ENCODE measurements at regions not wholly inside any gene's neighbourhood (a gene's known extent, or its start where the extent isn't known, plus 50 kb on each side); places are given as distances from the start of the nearest gene placed in this dataset.

DNA sequence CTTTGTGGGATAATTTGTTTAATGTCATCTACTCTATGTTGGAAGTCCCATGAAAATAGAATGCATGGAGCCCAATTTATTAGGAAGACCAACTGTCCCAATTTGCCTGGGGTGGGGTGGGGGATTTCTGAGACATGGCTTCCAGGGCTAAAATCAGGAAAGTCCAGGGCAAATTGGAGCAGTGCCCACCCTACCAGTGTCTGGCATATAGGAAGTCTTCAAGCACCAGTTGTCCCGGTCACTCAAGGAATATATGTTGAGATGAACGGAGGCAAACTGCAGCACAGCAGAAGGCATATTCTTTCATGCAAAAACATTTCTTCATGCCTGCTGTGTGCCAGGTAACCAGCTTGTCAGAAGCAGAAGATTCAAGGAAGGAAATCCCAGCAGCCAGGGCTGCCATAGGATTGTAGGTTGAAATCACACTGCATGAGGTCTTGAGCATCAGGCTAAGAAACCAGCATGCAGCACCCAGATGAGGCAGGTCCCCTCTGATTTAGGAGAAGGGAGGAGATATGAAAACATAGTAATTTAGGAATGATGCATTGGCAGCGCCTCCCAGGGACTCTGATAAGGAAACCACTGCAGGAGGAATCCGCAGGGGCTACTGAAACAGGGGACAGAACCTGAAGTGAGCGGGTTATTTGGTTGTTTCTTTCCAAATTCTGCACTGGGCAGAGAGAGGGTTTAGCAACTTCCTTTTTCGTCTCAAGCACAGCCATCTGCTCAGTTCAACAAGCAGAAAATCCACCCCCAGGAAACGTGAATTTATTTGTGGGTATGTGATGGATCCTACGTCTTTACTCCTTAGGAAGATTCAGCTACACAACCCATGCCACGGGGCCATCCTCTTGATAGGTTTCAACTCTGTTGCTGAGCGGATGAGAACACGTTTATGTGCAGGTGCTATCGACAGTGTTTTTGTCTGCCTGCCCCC, 112.6 kb upstream of the CPEB4 start:
- no peaks in the 10 kb centered on the region for H3K27me3 ChIP-seq (ENCODE audit: low read length)
- peak overlapping the region; percentile 25 for H3K4me2 ChIP-seq (ENCODE audit: low read depth, low read length, poor library complexity, severe bottlenecking)
- H3K4me3 ChIP-seq (ENCODE audit: low read length): no peak overlapping the region
- peaks cover 23% of the 10 kb centered on the region for H3K4me1 ChIP-seq (ENCODE audit: low read length)
- no peak overlapping the region for H3K27ac ChIP-seq (ENCODE audit: low read length)
- no peaks in the 10 kb centered on the region for H3K9me2 ChIP-seq (replicated peaks; ENCODE audit: insufficient read depth, low read length)
- H3K36me3 ChIP-seq (ENCODE audit: insufficient read depth, low read length): no peaks in the 10 kb centered on the region
- H3K79me2 ChIP-seq (ENCODE audit: low read length): no peaks in the 10 kb centered on the region
- peak overlapping the region; percentile 55; the same call in 1 of the 2 replicates for H2AFZ ChIP-seq (ENCODE audit: low read length)
- no peak overlapping the region for H3K9ac ChIP-seq (ENCODE audit: low read length)
- no peaks in the 10 kb centered on the region for H4K20me1 ChIP-seq (ENCODE audit: insufficient read depth, low read depth, low read length)
- H3K9me3 ChIP-seq (ENCODE audit: low read length): no peaks in the 10 kb centered on the region
- DNase-seq: peak; percentile 47

GRCh38 chr5:173777149-173777548, 111.0 kb upstream of the CPEB4 start:
- H2AFZ ChIP-seq (ENCODE audit: low read length): no peak overlapping the region
- H3K9me3 ChIP-seq (ENCODE audit: low read length): no peaks in the 10 kb centered on the region
- DNase-seq: no peak
- H3K27me3 ChIP-seq (ENCODE audit: low read length): no peaks in the 10 kb centered on the region
- H3K9ac ChIP-seq (ENCODE audit: low read length): no peak overlapping the region
- no peak overlapping the region for H3K4me3 ChIP-seq (ENCODE audit: low read length)
- H3K4me2 ChIP-seq (ENCODE audit: low read depth, low read length, poor library complexity, severe bottlenecking): no peak overlapping the region
- no peaks in the 10 kb centered on the region for H4K20me1 ChIP-seq (ENCODE audit: insufficient read depth, low read depth, low read length)
- no peaks in the 10 kb centered on the region for H3K9me2 ChIP-seq (replicated peaks; ENCODE audit: insufficient read depth, low read length)
- no peak overlapping the region for H3K27ac ChIP-seq (ENCODE audit: low read length)
- no peaks in the 10 kb centered on the region for H3K36me3 ChIP-seq (ENCODE audit: insufficient read depth, low read length)
- H3K79me2 ChIP-seq (ENCODE audit: low read length): no peaks in the 10 kb centered on the region
- H3K4me1 ChIP-seq (ENCODE audit: low read length): peaks cover 27% of the 10 kb centered on the region

- Histone ChIP-seq H3K9me3 (ENCODE audit: low read length) (no peaks in the 10 kb centered on the region), H3K27me3 (ENCODE audit: low read length) (no peaks in the 10 kb centered on the region), H3K9me2 (replicated peaks; ENCODE audit: insufficient read depth, low read length) (no peaks in the 10 kb centered on the region), H3K36me3 (ENCODE audit: insufficient read depth, low read length) (no peaks in the 10 kb centered on the region), H4K20me1 (ENCODE audit: insufficient read depth, low read depth, low read length) (no peaks in the 10 kb centered on the region), H3K4me3 (ENCODE audit: low read length) (no peak overlapping the region), H2AFZ (ENCODE audit: low read length) (no peak overlapping the region), H3K9ac (ENCODE audit: low read length) (no peak overlapping the region), H3K4me1 (ENCODE audit: low read length) (peaks cover 30% of the 10 kb centered on the region), H3K4me2 (ENCODE audit: low read depth, low read length, poor library complexity, severe bottlenecking) (no peak overlapping the region), H3K79me2 (ENCODE audit: low read length) (no peaks in the 10 kb centered on the region), H3K27ac (ENCODE audit: low read length) (no peak overlapping the region)
- no peak for DNase-seq
These were observed 110.5 kb upstream of the CPEB4 start for GRCh38 chr5:173777674-173778073.

DNA sequence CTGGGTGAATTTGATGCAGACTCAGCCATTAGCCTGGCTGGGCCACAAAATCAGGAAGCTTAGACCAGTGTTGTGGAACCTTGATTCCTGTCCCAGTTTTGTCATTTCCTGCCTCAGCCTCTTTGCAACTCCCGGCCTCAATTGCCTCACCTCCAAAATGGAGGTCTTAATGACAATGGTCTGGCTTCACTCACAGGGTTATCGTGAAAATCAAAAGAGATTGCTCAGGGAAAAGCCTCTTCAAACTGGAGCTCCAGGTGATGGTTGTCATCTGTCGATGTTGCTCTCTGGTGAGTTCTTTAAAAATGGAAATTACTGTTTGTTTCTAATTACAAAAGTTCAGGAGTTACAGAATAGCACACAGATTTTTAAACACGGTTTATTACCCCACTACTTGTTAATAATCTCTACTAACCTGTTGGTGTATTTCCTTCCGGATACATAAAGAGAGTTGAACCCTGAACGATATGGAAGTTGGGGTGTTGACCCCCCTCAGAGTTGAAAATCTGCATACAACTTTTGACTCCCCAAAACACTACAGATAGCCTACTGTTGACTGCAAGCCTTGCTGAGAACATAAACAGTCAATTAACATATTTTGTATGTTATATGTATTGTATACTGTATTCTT, 109.9 kb upstream of the CPEB4 start:
- Histone ChIP-seq H3K9me3 (ENCODE audit: low read length) (no peaks in the 10 kb centered on the region), H3K27ac (ENCODE audit: low read length) (no peak overlapping the region), H3K79me2 (ENCODE audit: low read length) (no peaks in the 10 kb centered on the region), H3K36me3 (ENCODE audit: insufficient read depth, low read length) (no peaks in the 10 kb centered on the region), H3K9me2 (replicated peaks; ENCODE audit: insufficient read depth, low read length) (no peaks in the 10 kb centered on the region), H3K4me1 (ENCODE audit: low read length) (peaks cover 30% of the 10 kb centered on the region), H3K27me3 (ENCODE audit: low read length) (no peaks in the 10 kb centered on the region), H3K9ac (ENCODE audit: low read length) (no peak overlapping the region), H2AFZ (ENCODE audit: low read length) (no peak overlapping the region), H3K4me2 (ENCODE audit: low read depth, low read length, poor library complexity, severe bottlenecking) (no peak overlapping the region), H4K20me1 (ENCODE audit: insufficient read depth, low read depth, low read length) (no peaks in the 10 kb centered on the region), H3K4me3 (ENCODE audit: low read length) (no peak overlapping the region)
- no peak for DNase-seq

DNA sequence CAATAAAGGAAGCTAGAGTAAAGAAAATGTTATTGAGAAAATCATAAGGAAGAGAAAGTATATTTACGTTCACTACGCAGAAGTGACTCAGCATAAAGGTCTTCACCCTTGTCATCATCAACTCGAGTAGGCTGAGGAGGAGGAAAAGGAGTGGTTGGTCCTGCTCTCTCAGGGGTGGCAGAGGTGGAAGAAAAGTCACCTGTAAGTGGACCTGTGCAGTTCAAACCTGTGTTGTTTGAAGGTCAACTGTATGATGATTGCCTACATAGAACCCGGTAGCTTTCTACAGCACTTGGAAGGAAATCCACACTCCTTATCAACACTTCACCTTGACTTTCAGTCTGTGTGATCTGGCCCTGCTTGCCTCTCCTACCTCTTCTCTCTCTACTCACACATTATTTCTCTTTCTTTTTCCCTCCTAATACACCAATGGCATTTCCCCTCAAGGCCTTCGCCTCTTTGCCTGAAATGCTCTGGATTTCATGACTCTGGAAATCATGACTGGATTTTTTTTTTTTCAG, 109.3 kb upstream of the CPEB4 start:
- H3K4me2 ChIP-seq (ENCODE audit: low read depth, low read length, poor library complexity, severe bottlenecking): no peak overlapping the region
- H3K79me2 ChIP-seq (ENCODE audit: low read length): no peaks in the 10 kb centered on the region
- no peak overlapping the region for H3K27ac ChIP-seq (ENCODE audit: low read length)
- H3K9ac ChIP-seq (ENCODE audit: low read length): no peak overlapping the region
- no peaks in the 10 kb centered on the region for H3K27me3 ChIP-seq (ENCODE audit: low read length)
- no peaks in the 10 kb centered on the region for H3K9me3 ChIP-seq (ENCODE audit: low read length)
- no peak overlapping the region for H2AFZ ChIP-seq (ENCODE audit: low read length)
- no peak for DNase-seq
- H3K4me1 ChIP-seq (ENCODE audit: low read length): peaks cover 30% of the 10 kb centered on the region
- no peak overlapping the region for H3K4me3 ChIP-seq (ENCODE audit: low read length)
- H3K36me3 ChIP-seq (ENCODE audit: insufficient read depth, low read length): no peaks in the 10 kb centered on the region
- no peaks in the 10 kb centered on the region for H3K9me2 ChIP-seq (replicated peaks; ENCODE audit: insufficient read depth, low read length)
- no peaks in the 10 kb centered on the region for H4K20me1 ChIP-seq (ENCODE audit: insufficient read depth, low read depth, low read length)

DNA sequence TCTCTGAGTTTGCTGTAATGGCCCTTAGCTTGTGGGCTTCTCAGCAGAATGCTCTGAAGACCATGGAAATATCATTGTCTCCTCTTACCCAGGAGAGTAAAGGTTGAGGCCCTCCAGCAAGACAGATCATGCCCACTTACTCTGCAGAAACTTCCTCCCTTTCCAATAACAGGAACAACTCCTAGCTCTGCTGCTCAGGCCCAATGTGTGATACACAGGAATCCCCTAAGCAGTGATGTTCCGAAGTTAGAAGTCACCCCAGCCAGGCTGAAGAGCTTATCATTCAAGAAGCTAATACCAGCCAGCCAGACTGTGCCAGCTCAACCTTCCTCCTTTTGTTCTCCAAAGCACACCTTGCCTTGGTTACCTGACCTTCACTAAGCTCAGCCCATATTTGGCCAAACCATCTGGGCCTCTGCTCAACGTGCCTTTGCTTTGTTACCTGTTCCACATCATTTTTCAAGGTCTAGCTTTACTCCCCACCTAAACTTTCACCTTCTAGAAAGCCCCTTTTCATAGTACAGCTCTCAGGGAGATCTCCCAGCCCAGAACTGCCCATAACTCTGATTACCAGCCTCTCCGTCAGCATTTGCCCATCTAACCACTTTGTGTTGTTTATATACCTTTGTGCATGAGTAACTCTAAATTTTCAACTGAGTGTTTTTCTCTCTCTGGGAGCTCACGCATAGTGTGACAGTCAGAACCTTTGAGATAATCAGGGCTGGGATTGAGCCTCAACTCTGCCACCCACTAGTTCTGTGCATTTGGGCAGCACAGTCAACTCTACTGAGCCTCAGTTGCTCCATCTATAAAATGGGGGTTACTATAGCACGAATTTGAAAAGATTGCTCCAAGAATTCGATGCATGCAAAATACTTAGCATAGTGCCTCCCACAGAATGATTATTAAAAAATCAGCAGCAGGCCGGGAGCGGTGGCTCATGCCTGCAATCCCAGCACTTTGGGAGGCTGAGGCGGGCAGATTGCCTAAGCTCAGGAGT, 107.6 kb upstream of the CPEB4 start:
- Histone ChIP-seq H2AFZ (ENCODE audit: low read length) (no peak overlapping the region), H3K4me2 (ENCODE audit: low read depth, low read length, poor library complexity, severe bottlenecking) (no peak overlapping the region), H3K9me2 (replicated peaks; ENCODE audit: insufficient read depth, low read length) (no peaks in the 10 kb centered on the region), H3K9me3 (ENCODE audit: low read length) (no peaks in the 10 kb centered on the region), H3K9ac (ENCODE audit: low read length) (no peak overlapping the region), H3K79me2 (ENCODE audit: low read length) (no peaks in the 10 kb centered on the region), H3K4me3 (ENCODE audit: low read length) (no peak overlapping the region), H3K27ac (ENCODE audit: low read length) (no peak overlapping the region), H3K4me1 (ENCODE audit: low read length) (peaks cover 24% of the 10 kb centered on the region), H4K20me1 (ENCODE audit: insufficient read depth, low read depth, low read length) (no peaks in the 10 kb centered on the region), H3K27me3 (ENCODE audit: low read length) (no peaks in the 10 kb centered on the region), H3K36me3 (ENCODE audit: insufficient read depth, low read length) (no peaks in the 10 kb centered on the region)
- DNase-seq: no peak

DNA sequence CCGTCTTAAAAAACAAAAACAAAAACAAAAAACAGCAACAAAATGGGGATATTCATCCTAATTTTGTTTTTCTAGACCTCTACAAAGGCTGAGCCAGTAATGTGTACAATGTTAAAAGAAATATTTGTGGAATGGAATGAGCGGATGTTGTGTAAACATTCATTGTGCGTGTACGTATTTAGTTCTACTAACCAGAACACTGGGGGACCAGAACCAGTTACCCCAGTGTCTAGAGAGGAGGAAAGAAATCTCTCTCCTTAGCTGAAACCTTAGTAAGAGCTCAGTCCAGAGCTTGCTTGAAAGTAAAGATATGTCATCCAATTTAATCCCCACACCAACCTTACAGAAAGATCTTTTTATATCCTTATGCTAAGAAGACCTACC, 106.7 kb upstream of the CPEB4 start:
- Histone ChIP-seq H3K36me3 (ENCODE audit: insufficient read depth, low read length) (no peaks in the 10 kb centered on the region), H3K27ac (ENCODE audit: low read length) (no peak overlapping the region), H3K27me3 (ENCODE audit: low read length) (no peaks in the 10 kb centered on the region), H3K9me3 (ENCODE audit: low read length) (no peaks in the 10 kb centered on the region), H3K4me2 (ENCODE audit: low read depth, low read length, poor library complexity, severe bottlenecking) (peak overlapping the region; percentile 26), H4K20me1 (ENCODE audit: insufficient read depth, low read depth, low read length) (no peaks in the 10 kb centered on the region), H3K9me2 (replicated peaks; ENCODE audit: insufficient read depth, low read length) (no peaks in the 10 kb centered on the region), H3K4me1 (ENCODE audit: low read length) (peaks cover 21% of the 10 kb centered on the region), H3K79me2 (ENCODE audit: low read length) (no peaks in the 10 kb centered on the region), H3K9ac (ENCODE audit: low read length) (no peak overlapping the region), H2AFZ (ENCODE audit: low read length) (no peak overlapping the region), H3K4me3 (ENCODE audit: low read length) (no peak overlapping the region)
- no peak for DNase-seq

Measured in Karpas-422 (cell line).